GM18507 (cell line): ENCODE measurements at regions not wholly inside any gene's neighbourhood (a gene's known extent, or its start where the extent isn't known, plus 50 kb on each side); places are given as distances from the start of the nearest gene placed in this dataset.

Experiments
- DNase-seq: peaks from one replicate; pipeline ENCODE4 v3.0.0; 2011; ENCODE audit warnings: low read depth; ENCODE audit not compliant: insufficient read length; ENCODE audit errors: extremely low spot score
- FAIRE-seq: peaks from 2 replicates; lab custom pipeline; 2011; peaks lifted over from hg19 to GRCh38; lab: Jason Lieb, UNC

DNA sequence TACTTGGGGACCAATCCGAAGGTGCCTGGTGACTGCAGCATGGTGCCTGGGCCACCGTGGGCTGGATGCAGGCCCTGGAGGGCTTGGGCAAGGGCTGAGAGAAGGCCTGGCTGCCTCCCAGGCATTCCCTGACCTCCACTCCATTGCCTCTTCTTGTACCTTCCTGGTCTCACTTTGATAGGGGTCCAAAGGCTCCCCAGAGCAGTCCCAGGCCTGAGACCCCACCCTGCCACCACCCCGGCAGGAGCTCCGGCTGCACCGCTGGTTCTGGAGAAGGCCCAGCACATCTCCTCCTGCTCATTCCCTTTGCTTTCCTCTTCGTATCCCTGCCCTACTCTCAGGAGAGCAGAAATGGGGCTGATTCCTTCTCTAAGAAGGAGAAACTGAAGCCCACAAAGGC is 133.3 kb upstream of the IPO9 start:
- DNase-seq (no peak), FAIRE-seq (no peak)

DNA sequence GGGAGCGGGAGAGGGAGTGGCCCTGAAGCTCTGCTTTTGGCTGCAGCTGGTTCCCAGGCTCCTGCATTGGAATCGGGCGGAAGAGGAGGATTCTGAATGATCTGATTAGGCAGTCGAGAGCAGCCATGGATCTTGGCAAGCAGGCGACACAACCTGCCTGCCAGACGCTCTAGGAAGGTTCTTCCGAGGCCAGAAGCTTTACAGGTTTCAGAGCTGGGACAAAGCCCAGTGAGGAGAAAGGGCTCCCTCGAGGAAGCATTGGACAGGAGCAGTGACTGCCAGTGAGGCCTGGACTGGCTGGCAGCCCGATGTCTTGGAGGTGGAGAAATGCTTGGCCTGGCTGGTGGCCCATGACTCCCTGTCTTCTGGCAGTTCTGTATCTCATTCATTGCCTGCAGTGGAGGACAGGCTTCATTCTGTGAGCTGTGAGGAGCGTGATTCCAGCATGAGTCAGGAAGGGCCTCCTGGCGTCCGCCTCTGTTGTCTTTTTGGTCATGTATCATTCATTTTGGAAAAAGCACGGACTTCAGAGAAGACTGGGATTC is 132.7 kb upstream of the IPO9 start:
- no peak for FAIRE-seq
- no peak for DNase-seq

- FAIRE-seq (no peak), DNase-seq (no peak)
Measured at GRCh38 chr1:201697174-201697573, 131.8 kb upstream of the IPO9 start.

GRCh38 chr1:201701831-201702230 is 127.1 kb upstream of the IPO9 start:
- FAIRE-seq = no peak
- no peak for DNase-seq

DNA sequence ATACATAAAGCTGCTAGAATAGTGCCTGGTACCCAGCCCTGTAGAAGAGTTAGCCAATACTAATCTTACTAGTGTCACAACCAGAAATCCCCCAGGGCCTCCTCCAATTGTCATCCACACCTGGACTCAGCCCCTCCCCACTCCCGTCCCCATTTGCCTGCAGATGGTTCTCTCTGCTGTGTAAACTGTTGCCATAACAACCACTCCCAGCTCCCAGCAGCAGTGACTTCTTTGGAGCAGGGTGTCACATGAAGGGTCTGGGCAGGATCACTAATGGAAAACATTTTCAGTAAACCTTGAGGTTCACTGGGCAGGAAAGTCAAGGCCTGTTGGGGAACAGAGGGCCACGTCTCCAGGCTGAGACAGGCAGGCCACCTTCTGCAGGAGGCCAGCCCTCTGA is 126.0 kb upstream of the IPO9 start:
- DNase-seq (no peak), FAIRE-seq (no peak)

GRCh38 chr1:201703621-201704438 is 125.1 kb upstream of the IPO9 start:
- peak; percentile 62 for DNase-seq

GRCh38 chr1:201704439-201704792 is 124.5 kb upstream of the IPO9 start:
- FAIRE-seq (no peak), DNase-seq (no peak)

More at GRCh38 chr1:201703621-201704438, 125.1 kb upstream of the IPO9 start:
- no peak for FAIRE-seq

- no peak for DNase-seq
- no peak for FAIRE-seq
Measured at GRCh38 chr1:201705389-201705788, 123.6 kb upstream of the IPO9 start.

- DNase-seq = no peak
Measured at GRCh38 chr1:201706109-201706508, 122.8 kb upstream of the IPO9 start.

DNA sequence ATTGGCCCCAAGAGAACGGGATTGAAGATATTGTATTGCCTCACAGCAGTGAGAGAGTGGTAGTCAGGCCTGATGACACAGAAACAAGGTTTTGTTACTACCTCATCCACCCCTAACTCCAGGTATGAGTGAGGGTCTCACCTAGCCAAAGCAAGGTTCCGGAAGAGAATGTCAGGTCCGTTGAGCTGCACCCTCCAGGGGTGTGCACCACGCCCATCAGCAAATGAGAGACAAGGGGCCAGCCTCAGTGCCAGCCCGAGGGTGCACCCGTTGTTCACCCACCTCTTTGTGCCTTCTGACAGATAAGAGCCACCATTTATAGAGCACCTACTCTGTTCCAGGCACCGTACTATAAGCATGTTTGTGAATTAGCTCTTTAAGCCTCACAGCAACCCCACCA is 121.9 kb upstream of the IPO9 start:
- DNase-seq (no peak), FAIRE-seq (no peak)

More at GRCh38 chr1:201706109-201706508, 122.8 kb upstream of the IPO9 start:
- no peak for FAIRE-seq

DNA sequence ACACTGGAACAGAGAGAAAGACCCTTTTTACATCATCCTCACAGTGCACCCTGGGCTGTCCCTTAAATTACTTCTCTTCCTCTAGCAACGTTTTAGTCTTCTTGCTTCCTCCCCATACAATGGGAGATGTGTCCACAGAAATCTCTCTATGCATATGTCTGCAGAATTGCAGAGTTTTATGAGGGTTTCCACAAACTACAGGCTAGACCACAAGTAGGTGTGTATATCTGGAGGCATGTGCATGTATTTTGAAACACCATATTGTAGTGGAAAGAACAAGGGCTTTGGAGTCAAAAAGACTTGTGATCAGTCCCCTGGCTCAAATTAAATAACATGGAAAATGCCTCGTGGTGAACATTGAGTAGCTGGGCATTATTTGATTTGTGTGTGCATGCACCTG is 121.3 kb upstream of the IPO9 start:
- no peak for FAIRE-seq
- DNase-seq = no peak

GRCh38 chr1:201708085-201708512 is 120.9 kb upstream of the IPO9 start:
- DNase-seq (no peak), FAIRE-seq (no peak)

GRCh38 chr1:201708691-201709090 is 120.3 kb upstream of the IPO9 start:
- FAIRE-seq = no peak
- no peak for DNase-seq

- FAIRE-seq = peak; percentile 42
- DNase-seq = peak; percentile 57
Measured at GRCh38 chr1:201709564-201710295, 119.2 kb upstream of the IPO9 start.

GRCh38 chr1:201710632-201711597 is 118.0 kb upstream of the IPO9 start:
- DNase-seq = no peak
- FAIRE-seq = no peak

GRCh38 chr1:201711811-201712210 is 117.1 kb upstream of the IPO9 start:
- no peak for FAIRE-seq
- DNase-seq = no peak

- no peak for FAIRE-seq
- no peak for DNase-seq
Measured at GRCh38 chr1:201712387-201713085, 116.4 kb upstream of the IPO9 start.

DNA sequence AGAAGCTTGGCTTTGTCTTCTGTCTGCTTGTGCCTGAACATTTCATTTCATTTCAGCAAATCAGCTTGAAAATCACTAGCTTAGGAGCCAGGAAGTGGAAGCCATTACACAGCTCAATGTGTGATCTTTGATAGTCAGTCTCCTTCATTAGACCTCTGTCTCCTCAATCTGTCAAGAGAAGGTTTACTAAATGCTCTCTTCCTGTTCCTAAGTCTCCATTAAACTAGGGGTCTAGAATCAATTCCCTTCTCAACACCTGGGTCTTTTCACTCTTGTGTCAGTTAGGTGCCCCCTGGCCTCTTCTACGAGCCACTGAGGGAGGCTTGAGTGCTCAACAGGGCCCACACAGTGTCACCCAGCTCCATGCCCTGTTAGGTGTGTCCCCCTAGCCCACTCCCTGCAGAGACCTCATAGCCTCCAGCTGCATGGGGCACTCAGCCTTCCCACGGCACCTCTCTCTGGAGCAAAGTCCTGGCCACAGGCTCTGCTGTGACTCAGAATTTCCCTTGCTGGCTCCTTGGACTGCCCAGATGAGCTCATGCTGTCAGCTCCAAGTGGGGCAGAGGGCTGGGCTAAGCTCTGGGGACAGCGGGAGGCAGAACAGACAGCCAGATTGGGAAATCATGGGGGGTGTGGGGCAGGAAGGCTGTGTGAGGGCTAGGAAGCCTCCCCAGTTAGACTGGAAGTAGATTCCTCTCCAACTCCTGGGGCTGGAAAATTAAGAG is 115.7 kb upstream of the IPO9 start:
- DNase-seq (no peak), FAIRE-seq (no peak)
